Parathyroid adenoma (tissue), 2 donors: ENCODE measurements at regions not wholly inside any gene's neighbourhood (a gene's known extent, or its start where the extent isn't known, plus 50 kb on each side); places are given as distances from the start of the nearest gene placed in this dataset.

Experiments
- H2AFZ ChIP-seq: fragments of 300-600 bp; sonication (generic); one replicate; pipeline ENCODE4 v1.7.0; 2017; ENCODE audit warnings: antibody characterized with exemption, mild to moderate bottlenecking
- H3K27ac ChIP-seq: fragments of 300-600 bp; sonication (generic); one replicate; pipeline ENCODE4 v1.7.0; 2017
- H3K27me3 ChIP-seq: fragments of 300-600 bp; sonication (generic); one replicate; pipeline ENCODE4 v1.7.0; 2017; ENCODE audit warnings: low read length; ENCODE audit not compliant: control insufficient read depth, insufficient read depth
- H3K36me3 ChIP-seq: fragments of 300-600 bp; sonication (generic); one replicate; pipeline ENCODE4 v1.7.0; 2017; ENCODE audit warnings: low read length; ENCODE audit not compliant: control insufficient read depth, insufficient read depth
- H3K4me1 ChIP-seq: fragments of 300-600 bp; sonication (generic); one replicate; pipeline ENCODE4 v1.7.0; 2017; ENCODE audit warnings: control low read depth
- H3K4me2 ChIP-seq: fragments of 300-600 bp; sonication (generic); one replicate; pipeline ENCODE4 v1.7.0; 2017; ENCODE audit warnings: low read length
- H3K4me3 ChIP-seq: fragments of 300-600 bp; sonication (generic); one replicate; pipeline ENCODE4 v1.7.0; 2017; ENCODE audit warnings: low read depth, low read length
- H3K79me2 ChIP-seq: fragments of 300-600 bp; sonication (generic); one replicate; pipeline ENCODE4 v1.7.0; 2017; ENCODE audit warnings: control low read depth
- H3K9ac ChIP-seq: fragments of 300-600 bp; sonication (generic); one replicate; pipeline ENCODE4 v1.7.0; 2017; ENCODE audit warnings: mild to moderate bottlenecking
- H3K9me3 ChIP-seq: fragments of 300-600 bp; sonication (generic); one replicate; pipeline ENCODE4 v1.7.0; 2017; ENCODE audit warnings: low read length; ENCODE audit not compliant: control insufficient read depth
- CTCF ChIP-seq: fragments of 300-600 bp; sonication (generic); IDR thresholded peaks from one replicate; pipeline ENCODE4 v1.7.0; 2017; ENCODE audit warnings: antibody characterized with exemption, mild to moderate bottlenecking
- donor health status: primary hyperparathyroidism.

DNA sequence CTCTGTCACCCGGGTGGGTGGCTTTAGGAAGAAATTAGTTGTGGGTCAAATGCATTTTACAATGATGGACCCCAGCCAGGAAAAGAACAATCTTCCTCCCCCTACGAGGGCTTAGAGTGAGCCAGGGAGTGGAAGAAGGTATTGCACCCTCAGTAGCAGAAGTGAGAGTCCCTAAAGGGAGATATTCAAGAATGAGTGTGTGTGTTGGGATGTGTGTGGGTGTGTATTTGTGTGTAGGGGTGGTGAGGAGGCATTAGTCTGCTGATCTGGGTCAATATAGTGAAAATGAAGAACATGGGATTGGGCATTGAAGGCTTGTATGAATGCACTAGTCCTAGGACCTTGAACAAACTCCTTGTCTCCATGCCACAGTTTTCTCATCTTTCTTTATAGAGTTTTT is 85.2 kb upstream of the RUNX1 start:
- Histone ChIP-seq H3K4me2 (no peak overlapping the region), H3K9me3 (no peaks in the 10 kb centered on the region), H2AFZ (no peak overlapping the region), H3K36me3 (no peaks in the 10 kb centered on the region), H3K4me3 (no peak overlapping the region), H3K79me2 (no peaks in the 10 kb centered on the region), H3K27me3 (no peaks in the 10 kb centered on the region), H3K9ac (no peak overlapping the region), H3K4me1 (no peaks in the 10 kb centered on the region), H3K27ac (no peak overlapping the region)
- no peak for TF ChIP-seq CTCF

DNA sequence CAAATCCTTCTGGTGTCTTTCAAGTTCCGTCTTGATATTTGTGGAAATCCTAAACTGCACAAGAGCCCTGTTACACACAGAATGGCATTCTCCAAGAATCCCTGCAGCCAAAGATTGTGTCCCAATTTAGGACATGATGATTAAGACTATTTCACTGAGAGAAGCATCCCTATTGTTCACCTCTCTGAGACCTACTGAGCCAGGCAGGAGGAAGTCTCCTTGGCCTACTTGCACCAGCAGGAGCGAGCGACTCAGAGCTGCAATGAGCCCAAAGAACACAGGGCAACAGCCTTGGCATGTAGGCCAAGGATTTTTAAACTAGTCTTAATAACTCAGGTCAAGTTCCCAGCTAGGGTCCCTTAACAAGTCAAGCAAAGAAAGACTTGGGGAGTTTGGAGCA is 79.4 kb upstream of the RUNX1 start:
- no peaks in the 10 kb centered on the region for H3K27me3 ChIP-seq
- TF ChIP-seq CTCF = no peak
- H3K4me1 ChIP-seq = no peaks in the 10 kb centered on the region
- no peaks in the 10 kb centered on the region for H3K9me3 ChIP-seq
- H2AFZ ChIP-seq = no peak overlapping the region
- no peak overlapping the region for H3K9ac ChIP-seq
- H3K79me2 ChIP-seq = no peaks in the 10 kb centered on the region
- no peaks in the 10 kb centered on the region for H3K36me3 ChIP-seq
- no peak overlapping the region for H3K4me3 ChIP-seq
- no peak overlapping the region for H3K4me2 ChIP-seq
- H3K27ac ChIP-seq = no peak overlapping the region

GRCh38 chr21:35127851-35128250 is 78.7 kb upstream of the RUNX1 start:
- H3K9ac ChIP-seq = no peak overlapping the region
- H3K4me3 ChIP-seq = no peak overlapping the region
- H2AFZ ChIP-seq = no peak overlapping the region
- no peaks in the 10 kb centered on the region for H3K27me3 ChIP-seq
- no peak overlapping the region for H3K27ac ChIP-seq
- no peak overlapping the region for H3K4me2 ChIP-seq
- no peak for TF ChIP-seq CTCF
- no peaks in the 10 kb centered on the region for H3K36me3 ChIP-seq
- no peaks in the 10 kb centered on the region for H3K9me3 ChIP-seq
- H3K4me1 ChIP-seq = no peaks in the 10 kb centered on the region
- H3K79me2 ChIP-seq = no peaks in the 10 kb centered on the region

DNA sequence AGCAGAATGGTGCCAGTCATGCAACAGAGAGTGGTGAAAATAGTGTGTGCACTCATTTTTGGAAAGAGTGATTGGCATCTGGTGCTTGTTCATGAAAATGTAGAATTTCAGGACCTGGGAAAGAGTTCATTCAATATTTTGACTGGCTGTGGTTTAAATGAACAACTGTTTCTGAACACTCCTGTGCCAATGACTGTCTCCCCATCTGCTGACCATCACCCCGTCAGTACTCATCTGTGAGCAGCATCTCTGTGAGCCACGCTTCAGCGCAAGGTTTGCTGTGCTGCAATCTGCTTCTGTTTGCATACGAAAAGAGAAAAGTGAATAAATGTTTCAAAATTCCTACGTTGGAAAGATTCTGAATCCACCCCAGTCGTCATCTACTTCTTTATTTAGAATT is 77.9 kb upstream of the RUNX1 start:
- Histone ChIP-seq H3K27ac (no peak overlapping the region), H3K79me2 (no peaks in the 10 kb centered on the region), H3K9ac (no peak overlapping the region), H3K27me3 (no peaks in the 10 kb centered on the region), H3K36me3 (no peaks in the 10 kb centered on the region), H3K4me3 (no peak overlapping the region), H3K4me1 (no peaks in the 10 kb centered on the region), H2AFZ (no peak overlapping the region), H3K9me3 (no peaks in the 10 kb centered on the region), H3K4me2 (no peak overlapping the region)
- no peak for TF ChIP-seq CTCF

- Histone ChIP-seq H3K9ac (no peak overlapping the region), H3K4me1 (no peaks in the 10 kb centered on the region), H3K9me3 (no peaks in the 10 kb centered on the region), H3K27me3 (no peaks in the 10 kb centered on the region), H3K79me2 (no peaks in the 10 kb centered on the region), H3K27ac (no peak overlapping the region), H2AFZ (no peak overlapping the region), H3K36me3 (no peaks in the 10 kb centered on the region), H3K4me2 (no peak overlapping the region), H3K4me3 (no peak overlapping the region)
- no peak for TF ChIP-seq CTCF
Observed at GRCh38 chr21:35120631-35121180, 71.6 kb upstream of the RUNX1 start.
